Stimulated activated effector memory CD8-positive, alpha-beta T cell treated with anti-CD3 and anti-CD28 coated beads, Interleukin-12 subunit alpha, Interleukin-12 subunit beta, amount 100 ng/mL, for 72 hours (primary cell): ENCODE measurements at regions not wholly inside any gene's neighbourhood (a gene's known extent, or its start where the extent isn't known, plus 50 kb on each side); places are given as distances from the start of the nearest gene placed in this dataset.
A peak's percentile ranks its signal among the peaks of the same experiment; 100 is the strongest.
"Not testable (repeated sequence)": the region's sequence is repeated elsewhere in the genome, so short reads cannot be mapped to it uniquely, and the experiment has no call there.

ENCODE experiments used
- ATAC-seq: fragments of 150-1000 bp; cut with Tn5 transposase; 2 replicates; pipeline ENCODE4 v1.10.0; 2021
- DNase-seq, 2 donors: peaks; one replicate each; pipeline ENCODE4 v3.0.0; 2021 to 2022; ENCODE audit warnings: low spot score in 2 of 2
- H3K27ac Mint-ChIP-seq: one replicate; pipeline ENCODE4 v1.8.0; 2022; ENCODE audit warnings: mild to moderate bottlenecking, mixed read lengths
- H3K36me3 Mint-ChIP-seq: one replicate; pipeline ENCODE4 v1.8.0; 2022; ENCODE audit warnings: mild to moderate bottlenecking, mixed read lengths
- H3K4me1 Mint-ChIP-seq: one replicate; pipeline ENCODE4 v1.8.0; 2022; ENCODE audit warnings: mixed read lengths
- H3K4me3 Mint-ChIP-seq: one replicate; pipeline ENCODE4 v1.8.0; 2022; ENCODE audit warnings: mild to moderate bottlenecking, mixed read lengths
- H3K9me3 Mint-ChIP-seq: one replicate; pipeline ENCODE4 v1.8.0; 2022; ENCODE audit warnings: mixed read lengths

DNA sequence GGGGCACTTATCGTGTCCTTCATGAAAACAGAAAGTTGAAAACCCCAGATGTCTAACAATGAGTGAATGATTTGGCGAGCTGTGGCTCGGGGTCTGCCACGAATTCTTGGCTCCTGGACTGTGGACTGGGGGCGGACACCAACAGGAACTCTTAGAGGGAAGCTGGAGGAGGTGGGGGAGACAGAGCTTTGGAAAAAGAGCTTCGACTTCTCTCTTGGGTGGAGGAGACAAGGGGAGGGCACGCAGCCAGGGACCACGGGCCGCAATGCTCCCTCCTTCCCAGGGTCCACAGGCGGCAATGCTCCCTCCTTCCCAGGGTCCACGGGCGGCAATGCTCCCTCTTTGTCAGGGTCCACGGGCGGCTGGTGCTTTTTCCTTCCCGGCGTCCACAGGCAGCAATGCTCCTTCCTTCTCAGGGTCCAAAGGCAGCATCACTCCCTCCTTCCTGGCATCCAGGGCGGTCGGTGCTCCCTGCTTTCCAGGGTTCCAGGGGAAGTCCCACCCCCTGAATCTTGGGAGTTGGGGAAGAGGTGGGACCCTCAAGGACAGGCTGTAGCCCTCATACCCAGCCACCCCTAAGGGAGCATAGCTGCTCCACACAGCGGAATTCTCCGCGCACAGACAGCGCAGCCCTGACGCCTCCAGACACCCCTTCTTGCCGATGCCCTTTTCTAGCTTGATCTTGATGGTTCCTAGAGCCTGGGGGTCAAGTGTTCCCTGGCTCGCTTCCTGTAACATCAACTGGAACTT, 149.0 kb downstream of the LAT start:
- not testable (repeated sequence) for H3K4me3 Mint-ChIP-seq, H3K9me3 Mint-ChIP-seq, DNase-seq, H3K27ac Mint-ChIP-seq, ATAC-seq
- Mint-ChIP-seq H3K4me1 (peaks cover 11% of the 10 kb centered on the region), H3K36me3 (peaks cover 27% of the 10 kb centered on the region)

GRCh38 chr16:29132869-29133268, 148.0 kb downstream of the LAT start:
- H3K9me3 Mint-ChIP-seq, H3K27ac Mint-ChIP-seq, H3K4me3 Mint-ChIP-seq, DNase-seq, ATAC-seq: not testable (repeated sequence)
- Mint-ChIP-seq H3K36me3 (peaks cover 27% of the 10 kb centered on the region), H3K4me1 (peaks cover 11% of the 10 kb centered on the region)

- DNase-seq, H3K27ac Mint-ChIP-seq, H3K4me3 Mint-ChIP-seq, H3K9me3 Mint-ChIP-seq: not testable (repeated sequence)
- Mint-ChIP-seq H3K4me1 (peaks cover 11% of the 10 kb centered on the region), H3K36me3 (peaks cover 24% of the 10 kb centered on the region)
- ATAC-seq, result peak; percentile 14
Observed at GRCh38 chr16:29132444-29132843, 147.6 kb downstream of the LAT start.

- H3K4me3 Mint-ChIP-seq, DNase-seq, H3K27ac Mint-ChIP-seq, ATAC-seq, H3K9me3 Mint-ChIP-seq: not testable (repeated sequence)
- H3K4me1 Mint-ChIP-seq, result peaks cover 17% of the 10 kb centered on the region
- peaks cover 31% of the 10 kb centered on the region for H3K36me3 Mint-ChIP-seq
Observed at GRCh38 chr16:29130901-29131851, 146.3 kb downstream of the LAT start.

GRCh38 chr16:29130131-29130711, 145.4 kb downstream of the LAT start:
- not testable (repeated sequence) for H3K9me3 Mint-ChIP-seq, ATAC-seq, H3K4me3 Mint-ChIP-seq, DNase-seq, H3K27ac Mint-ChIP-seq
- Mint-ChIP-seq H3K4me1 (peaks cover 22% of the 10 kb centered on the region), H3K36me3 (peaks cover 38% of the 10 kb centered on the region)

GRCh38 chr16:29129458-29130038, 144.7 kb downstream of the LAT start:
- not testable (repeated sequence) for ATAC-seq, H3K4me3 Mint-ChIP-seq, H3K27ac Mint-ChIP-seq, H3K9me3 Mint-ChIP-seq, DNase-seq
- Mint-ChIP-seq H3K36me3 (peaks cover 39% of the 10 kb centered on the region), H3K4me1 (peaks cover 23% of the 10 kb centered on the region)

GRCh38 chr16:29128732-29129457, 144.0 kb downstream of the LAT start:
- not testable (repeated sequence) for H3K9me3 Mint-ChIP-seq, H3K27ac Mint-ChIP-seq, H3K4me3 Mint-ChIP-seq, DNase-seq, ATAC-seq
- H3K4me1 Mint-ChIP-seq, result peaks cover 23% of the 10 kb centered on the region
- peaks cover 38% of the 10 kb centered on the region for H3K36me3 Mint-ChIP-seq

GRCh38 chr16:29127806-29128420, 143.1 kb downstream of the LAT start:
- Mint-ChIP-seq H3K4me1 (peaks cover 23% of the 10 kb centered on the region), H3K36me3 (peaks cover 32% of the 10 kb centered on the region)
- ATAC-seq, DNase-seq, H3K9me3 Mint-ChIP-seq, H3K27ac Mint-ChIP-seq, H3K4me3 Mint-ChIP-seq: not testable (repeated sequence)

DNA sequence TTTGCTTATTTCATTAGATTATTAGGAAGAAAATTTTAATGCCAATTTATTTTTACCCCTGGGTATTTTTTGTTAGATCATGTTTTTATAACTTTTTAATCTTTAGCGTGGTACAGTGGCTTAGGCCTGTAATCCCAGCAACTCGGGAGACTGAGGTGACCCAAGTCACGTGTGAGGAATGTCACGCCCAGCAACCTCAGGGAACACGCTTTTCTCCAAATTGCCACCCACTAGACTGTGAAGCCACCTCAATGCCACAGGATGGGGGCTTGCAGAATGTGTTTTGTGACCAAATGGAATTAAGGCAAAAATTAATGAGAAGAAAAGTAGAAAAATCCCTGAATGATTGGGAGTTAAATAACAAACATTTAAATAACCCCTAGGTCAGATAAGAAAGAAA, 141.8 kb downstream of the LAT start:
- H3K4me3 Mint-ChIP-seq, result no peak overlapping the region
- peaks cover 23% of the 10 kb centered on the region for H3K4me1 Mint-ChIP-seq
- ATAC-seq (no peak), DNase-seq (no peak)
- H3K36me3 Mint-ChIP-seq, result peaks cover 38% of the 10 kb centered on the region
- H3K9me3 Mint-ChIP-seq, result no peaks in the 10 kb centered on the region
- no peak overlapping the region for H3K27ac Mint-ChIP-seq

DNA sequence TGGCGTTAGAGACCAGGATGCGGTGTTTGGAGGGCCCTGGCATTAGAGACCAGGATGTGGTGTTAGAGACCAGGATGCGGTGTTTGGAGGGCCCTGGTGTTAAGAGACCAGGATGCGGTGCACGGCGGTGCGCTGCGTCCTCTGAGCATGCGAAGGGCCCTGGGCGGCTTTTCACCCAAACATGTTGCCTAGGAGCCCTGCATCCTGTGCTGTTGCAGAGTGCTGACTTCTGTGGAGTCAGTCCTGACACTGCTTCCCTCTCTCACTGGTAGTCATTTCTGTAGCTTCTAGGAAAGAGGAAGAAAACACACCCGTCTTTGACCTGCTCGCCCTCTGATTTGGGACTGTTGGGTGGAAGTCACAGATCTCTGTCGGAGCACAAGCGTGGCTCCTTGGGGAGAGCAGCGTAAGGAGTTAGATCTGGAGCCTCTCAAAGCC, 141.2 kb downstream of the LAT start:
- Mint-ChIP-seq H3K4me3 (no peak overlapping the region), H3K9me3 (no peaks in the 10 kb centered on the region), H3K4me1 (peaks cover 23% of the 10 kb centered on the region), H3K27ac (peak overlapping the region; percentile 70), H3K36me3 (peaks cover 43% of the 10 kb centered on the region)
- ATAC-seq, result no peak
- no peak for DNase-seq

DNA sequence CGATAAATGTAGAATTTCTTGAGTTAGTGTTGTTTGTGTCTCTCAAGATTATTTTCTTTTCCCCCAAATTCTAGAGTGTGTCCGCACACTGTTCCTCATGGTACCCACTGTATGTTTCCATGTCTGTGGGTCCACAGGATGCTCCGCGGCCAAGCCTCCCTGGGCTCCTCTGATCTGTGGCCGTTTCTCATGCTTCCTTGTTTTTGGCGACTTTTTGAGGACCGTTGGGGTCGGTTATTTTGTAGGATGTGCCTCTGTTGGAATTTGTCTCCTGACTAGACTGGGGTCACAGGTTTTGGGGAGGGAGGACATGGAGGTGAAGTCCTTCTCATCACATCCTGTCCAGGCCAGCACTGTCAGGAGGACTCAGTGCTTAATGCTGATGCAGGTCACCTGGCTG, 140.0 kb downstream of the LAT start:
- ATAC-seq (no peak), DNase-seq (no peak)
- H3K4me3 Mint-ChIP-seq, result no peak overlapping the region

DNA sequence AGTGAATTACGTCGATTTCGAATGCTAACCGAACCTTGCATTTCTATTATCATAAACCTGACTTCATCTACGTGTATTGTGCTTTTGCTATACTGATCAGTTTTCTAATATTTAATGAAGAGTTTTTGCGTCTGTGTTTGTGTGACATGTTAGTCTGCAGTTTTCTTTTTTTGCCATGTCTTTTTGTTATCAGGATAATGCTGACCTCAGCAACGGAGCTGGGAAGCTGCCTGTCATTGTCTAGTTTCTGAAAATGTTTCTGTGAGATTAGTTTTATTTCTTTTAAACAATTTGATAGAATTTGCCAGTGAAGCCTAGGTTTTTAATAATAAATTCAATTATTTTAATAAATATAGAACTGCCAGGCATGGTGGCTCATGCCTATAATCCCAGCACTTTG, 139.3 kb downstream of the LAT start:
- H3K36me3 Mint-ChIP-seq, result peaks cover 57% of the 10 kb centered on the region
- H3K4me1 Mint-ChIP-seq, result peaks cover 23% of the 10 kb centered on the region
- ATAC-seq, H3K9me3 Mint-ChIP-seq, H3K27ac Mint-ChIP-seq, DNase-seq, H3K4me3 Mint-ChIP-seq: not testable (repeated sequence)

More for the DNA sequence above, 140.0 kb downstream of the LAT start:
- H3K27ac Mint-ChIP-seq, result no peak overlapping the region
- peaks cover 55% of the 10 kb centered on the region for H3K36me3 Mint-ChIP-seq
- H3K4me1 Mint-ChIP-seq, result peaks cover 23% of the 10 kb centered on the region
- no peaks in the 10 kb centered on the region for H3K9me3 Mint-ChIP-seq

- Mint-ChIP-seq H3K4me1 (peaks cover 31% of the 10 kb centered on the region), H3K36me3 (peaks cover 76% of the 10 kb centered on the region)
- H3K27ac Mint-ChIP-seq, DNase-seq, H3K4me3 Mint-ChIP-seq, ATAC-seq, H3K9me3 Mint-ChIP-seq: not testable (repeated sequence)
Observed at GRCh38 chr16:29120680-29121079, 135.8 kb downstream of the LAT start.
